SU-DHL-6 (cell line): ENCODE measurements at regions not wholly inside any gene's neighbourhood (a gene's known extent, or its start where the extent isn't known, plus 50 kb on each side); places are given as distances from the start of the nearest gene placed in this dataset.

Experiments
- EZH2phosphoT487 ChIP-seq: fragments of 200-600 bp; sonication (generic), shearing (Covaris generic); conservative IDR thresholded peaks from 2 replicates; pipeline ENCODE4 v1.6.1; 2018; ENCODE audit warnings: mild to moderate bottlenecking, antibody characterized with exemption, low read length, moderate library complexity, mixed read lengths
- TF ChIP-seq, protein P1 (sequence below): fragments of 200-600 bp; sonication (generic); IDR thresholded peaks from one replicate; pipeline ENCODE4 v1.5.1; 2017; ENCODE audit warnings: antibody characterized with exemption, mild to moderate bottlenecking, low read length, moderate library complexity; ENCODE audit not compliant: insufficient read depth, poor library complexity, severe bottlenecking

DNA sequence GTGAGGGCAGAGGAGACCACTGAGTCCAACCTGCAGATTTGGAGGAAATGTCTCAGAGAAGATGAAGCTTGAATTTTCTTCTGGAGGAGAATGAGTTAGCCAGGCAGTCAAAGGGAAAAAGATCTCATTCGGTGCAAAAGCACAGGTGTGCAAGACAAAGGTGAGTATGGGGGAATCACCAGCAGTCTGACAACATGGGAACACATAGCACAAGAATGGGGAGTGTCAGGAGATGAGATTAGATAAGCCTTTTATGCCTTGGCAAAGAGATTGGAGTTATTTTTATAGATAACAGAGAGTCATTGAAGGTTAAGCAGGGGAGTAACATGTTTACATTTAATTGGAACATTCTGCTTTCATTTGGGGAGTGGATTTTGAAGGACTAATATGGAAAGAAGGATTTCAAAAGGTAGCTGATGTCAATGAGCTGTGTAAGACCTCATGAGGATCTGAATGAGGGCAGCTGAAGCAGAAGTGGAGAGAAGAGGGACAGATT, 171.3 kb upstream of the NTF3 start:
- TF ChIP-seq, protein P1, sequence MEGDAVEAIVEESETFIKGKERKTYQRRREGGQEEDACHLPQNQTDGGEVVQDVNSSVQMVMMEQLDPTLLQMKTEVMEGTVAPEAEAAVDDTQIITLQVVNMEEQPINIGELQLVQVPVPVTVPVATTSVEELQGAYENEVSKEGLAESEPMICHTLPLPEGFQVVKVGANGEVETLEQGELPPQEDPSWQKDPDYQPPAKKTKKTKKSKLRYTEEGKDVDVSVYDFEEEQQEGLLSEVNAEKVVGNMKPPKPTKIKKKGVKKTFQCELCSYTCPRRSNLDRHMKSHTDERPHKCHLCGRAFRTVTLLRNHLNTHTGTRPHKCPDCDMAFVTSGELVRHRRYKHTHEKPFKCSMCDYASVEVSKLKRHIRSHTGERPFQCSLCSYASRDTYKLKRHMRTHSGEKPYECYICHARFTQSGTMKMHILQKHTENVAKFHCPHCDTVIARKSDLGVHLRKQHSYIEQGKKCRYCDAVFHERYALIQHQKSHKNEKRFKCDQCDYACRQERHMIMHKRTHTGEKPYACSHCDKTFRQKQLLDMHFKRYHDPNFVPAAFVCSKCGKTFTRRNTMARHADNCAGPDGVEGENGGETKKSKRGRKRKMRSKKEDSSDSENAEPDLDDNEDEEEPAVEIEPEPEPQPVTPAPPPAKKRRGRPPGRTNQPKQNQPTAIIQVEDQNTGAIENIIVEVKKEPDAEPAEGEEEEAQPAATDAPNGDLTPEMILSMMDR = no peak
- no peak for TF ChIP-seq EZH2phosphoT487
